GM12872 (cell line): ENCODE measurements at regions not wholly inside any gene's neighbourhood (a gene's known extent, or its start where the extent isn't known, plus 50 kb on each side); places are given as distances from the start of the nearest gene placed in this dataset.

Source experiments
- CTCF ChIP-seq: IDR thresholded peaks from 3 replicates; pipeline ENCODE4 v1.5.1; 2011; ENCODE audit warnings: low read depth, mild to moderate bottlenecking, low read length, moderate library complexity; ENCODE audit not compliant: insufficient read depth

GRCh38 chr7:3159039-3159438, 115.4 kb upstream of the CARD11 start:
- TF ChIP-seq CTCF: no peak

GRCh38 chr7:3159445-3159844, 115.8 kb upstream of the CARD11 start:
- no peak for TF ChIP-seq CTCF

GRCh38 chr7:3162289-3162688, 118.6 kb upstream of the CARD11 start:
- TF ChIP-seq CTCF: peak; percentile 30; the same call in 1 of the 3 replicates

- TF ChIP-seq CTCF: no peak
These were observed 120.7 kb upstream of the CARD11 start for GRCh38 chr7:3164380-3164792.

GRCh38 chr7:3165681-3166580, 122.3 kb upstream of the CARD11 start:
- no peak for TF ChIP-seq CTCF

GRCh38 chr7:3167551-3167950, 123.9 kb upstream of the CARD11 start:
- no peak for TF ChIP-seq CTCF

GRCh38 chr7:3168370-3168769, 124.7 kb upstream of the CARD11 start:
- no peak for TF ChIP-seq CTCF
